ENCODE measurements at regions not wholly inside any gene's neighbourhood (a gene's known extent, or its start where the extent isn't known, plus 50 kb on each side); places are given as distances from the start of the nearest gene placed in this dataset.
"Not testable (repeated sequence)": the region's sequence is repeated elsewhere in the genome, so short reads cannot be mapped to it uniquely, and the experiment has no call there.

DNA sequence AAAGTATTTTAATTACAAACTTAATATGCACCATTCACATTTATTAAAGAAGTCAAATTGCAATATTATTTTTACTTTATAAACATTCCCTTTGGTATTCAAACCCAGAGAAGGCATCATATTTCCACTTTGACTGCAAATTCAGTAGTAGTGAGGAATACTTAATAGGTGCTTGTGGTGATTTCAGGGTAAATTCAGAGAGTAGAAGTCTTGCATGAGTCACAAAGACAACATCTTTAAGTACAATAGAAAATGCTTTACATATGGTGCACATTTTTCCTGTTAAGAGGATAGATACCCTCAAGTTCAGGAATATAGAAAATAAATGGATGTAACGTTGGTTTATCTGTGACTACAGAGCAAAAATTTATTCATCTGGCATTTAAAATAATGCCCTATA lies 390.2 kb downstream of the TENT5A start:
- DNase-seq (ENCODE audit: low spot score): no peak
- TF ChIP-seq, protein P1, sequence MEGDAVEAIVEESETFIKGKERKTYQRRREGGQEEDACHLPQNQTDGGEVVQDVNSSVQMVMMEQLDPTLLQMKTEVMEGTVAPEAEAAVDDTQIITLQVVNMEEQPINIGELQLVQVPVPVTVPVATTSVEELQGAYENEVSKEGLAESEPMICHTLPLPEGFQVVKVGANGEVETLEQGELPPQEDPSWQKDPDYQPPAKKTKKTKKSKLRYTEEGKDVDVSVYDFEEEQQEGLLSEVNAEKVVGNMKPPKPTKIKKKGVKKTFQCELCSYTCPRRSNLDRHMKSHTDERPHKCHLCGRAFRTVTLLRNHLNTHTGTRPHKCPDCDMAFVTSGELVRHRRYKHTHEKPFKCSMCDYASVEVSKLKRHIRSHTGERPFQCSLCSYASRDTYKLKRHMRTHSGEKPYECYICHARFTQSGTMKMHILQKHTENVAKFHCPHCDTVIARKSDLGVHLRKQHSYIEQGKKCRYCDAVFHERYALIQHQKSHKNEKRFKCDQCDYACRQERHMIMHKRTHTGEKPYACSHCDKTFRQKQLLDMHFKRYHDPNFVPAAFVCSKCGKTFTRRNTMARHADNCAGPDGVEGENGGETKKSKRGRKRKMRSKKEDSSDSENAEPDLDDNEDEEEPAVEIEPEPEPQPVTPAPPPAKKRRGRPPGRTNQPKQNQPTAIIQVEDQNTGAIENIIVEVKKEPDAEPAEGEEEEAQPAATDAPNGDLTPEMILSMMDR (IDR thresholded peaks at IDR 0.05; ENCODE audit: poor library complexity, severe bottlenecking): no peak
- Histone ChIP-seq H3K9me3 (ENCODE audit: severe bottlenecking) (no peaks in the 10 kb centered on the region), H3K27ac (ENCODE audit: poor library complexity, severe bottlenecking) (no peak overlapping the region), H3K27me3 (ENCODE audit: insufficient read depth, poor library complexity, severe bottlenecking) (no peaks in the 10 kb centered on the region), H3K4me3 (ENCODE audit: severe bottlenecking) (no peak overlapping the region), H3K36me3 (ENCODE audit: low read depth) (no peaks in the 10 kb centered on the region), H3K4me1 (ENCODE audit: insufficient read depth, poor library complexity, severe bottlenecking) (no peaks in the 10 kb centered on the region)
- no peak for ATAC-seq (ENCODE audit: low read depth)

DNA sequence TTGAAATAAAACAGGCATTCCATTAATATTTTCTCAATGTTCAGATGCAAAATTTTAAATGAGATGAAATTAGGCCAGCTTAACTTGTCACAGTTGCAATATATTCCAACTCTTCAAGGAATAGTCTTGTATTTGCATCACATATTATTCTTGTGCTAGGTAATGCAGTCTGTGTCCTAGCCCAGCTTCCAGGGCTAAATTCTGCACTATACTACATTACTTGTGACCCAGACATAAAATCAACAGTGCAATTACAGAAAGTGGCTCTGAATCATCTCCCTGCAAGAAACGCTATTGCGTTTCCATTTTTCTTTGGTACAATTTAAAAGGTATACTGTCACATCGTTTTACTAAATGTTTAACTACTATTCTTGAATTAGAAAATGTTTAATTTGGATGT lies 399.2 kb downstream of the TENT5A start:
- Histone ChIP-seq H3K9me3 (ENCODE audit: severe bottlenecking) (no peaks in the 10 kb centered on the region), H3K4me3 (ENCODE audit: severe bottlenecking) (no peak overlapping the region), H3K27me3 (ENCODE audit: insufficient read depth, poor library complexity, severe bottlenecking) (no peaks in the 10 kb centered on the region), H3K4me1 (ENCODE audit: insufficient read depth, poor library complexity, severe bottlenecking) (no peaks in the 10 kb centered on the region), H3K36me3 (ENCODE audit: low read depth) (no peaks in the 10 kb centered on the region), H3K27ac (ENCODE audit: poor library complexity, severe bottlenecking) (no peak overlapping the region)
- TF ChIP-seq, protein P1 (IDR thresholded peaks at IDR 0.05; ENCODE audit: poor library complexity, severe bottlenecking): no peak
- ATAC-seq (ENCODE audit: low read depth): no peak
- no peak for DNase-seq (ENCODE audit: low spot score)

DNA sequence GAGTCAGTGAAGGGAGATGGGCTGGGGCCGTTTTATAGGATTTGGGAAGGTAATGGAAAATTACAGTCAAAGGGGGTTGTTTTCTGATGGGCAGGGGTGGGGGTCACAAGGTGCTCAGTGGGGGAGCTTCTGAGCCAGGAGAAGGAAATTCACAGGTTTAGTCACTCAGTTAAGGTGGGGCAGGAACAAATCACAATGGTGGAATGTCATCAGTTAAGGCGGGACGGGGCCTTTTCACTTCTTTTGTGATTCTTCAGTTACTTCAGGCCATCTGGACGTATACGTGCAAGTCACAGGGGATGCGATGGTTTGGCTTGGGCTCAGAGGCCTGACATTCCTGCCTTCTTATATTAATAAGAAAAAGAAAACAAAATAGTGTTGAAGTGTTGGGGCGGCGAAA lies 408.5 kb downstream of the TENT5A start:
- not testable (repeated sequence) for H3K4me1 ChIP-seq (ENCODE audit: insufficient read depth, poor library complexity, severe bottlenecking); H3K9me3 ChIP-seq (ENCODE audit: severe bottlenecking); H3K36me3 ChIP-seq (ENCODE audit: low read depth); H3K27ac ChIP-seq (ENCODE audit: poor library complexity, severe bottlenecking); ATAC-seq (ENCODE audit: low read depth); H3K4me3 ChIP-seq (ENCODE audit: severe bottlenecking); DNase-seq (ENCODE audit: low spot score); H3K27me3 ChIP-seq (ENCODE audit: insufficient read depth, poor library complexity, severe bottlenecking)

DNA sequence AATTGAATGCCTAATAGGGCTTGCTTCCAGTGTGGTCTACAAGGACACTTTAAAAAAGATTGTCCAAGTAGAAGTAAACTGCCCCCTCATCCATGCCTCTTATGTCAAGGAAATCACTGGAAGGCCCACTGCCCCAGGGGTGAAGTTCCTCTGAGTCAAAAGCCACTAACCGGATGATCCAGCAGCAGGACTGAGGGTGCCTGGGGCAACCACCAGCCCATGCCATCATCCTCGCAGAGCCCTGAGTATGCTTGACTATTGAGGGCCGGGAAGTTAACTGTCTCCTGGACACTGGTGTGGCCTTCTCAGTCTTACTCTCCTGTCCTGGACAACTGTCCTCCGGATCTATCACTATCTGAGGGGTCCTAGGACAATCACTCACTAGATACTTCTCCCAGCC lies 411.5 kb downstream of the TENT5A start:
- TF ChIP-seq, protein P1 (IDR thresholded peaks at IDR 0.05; ENCODE audit: poor library complexity, severe bottlenecking): no peak
- no peaks in the 10 kb centered on the region for H3K9me3 ChIP-seq (ENCODE audit: severe bottlenecking)
- no peak for ATAC-seq (ENCODE audit: low read depth)

DNA sequence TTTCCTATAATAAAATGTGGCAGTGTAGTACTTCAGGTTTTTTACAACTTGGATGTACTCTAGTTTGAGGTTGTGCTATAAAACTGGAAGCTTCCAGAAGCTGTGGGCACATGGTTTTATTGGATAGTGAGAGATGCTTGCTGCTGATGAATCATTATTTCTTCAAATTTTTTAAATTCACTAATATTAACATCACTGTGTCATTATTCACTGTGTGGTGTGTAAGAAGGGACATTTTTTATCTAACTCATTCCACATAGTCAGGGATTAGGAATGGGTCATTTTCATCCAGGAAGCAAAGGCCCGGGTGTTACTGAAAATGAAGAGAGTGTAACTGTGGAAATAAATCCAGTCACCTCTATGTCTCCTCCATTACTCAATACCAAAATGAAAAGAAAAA lies 421.0 kb downstream of the TENT5A start:
- Histone ChIP-seq H3K27me3 (ENCODE audit: insufficient read depth, poor library complexity, severe bottlenecking) (no peaks in the 10 kb centered on the region), H3K9me3 (ENCODE audit: severe bottlenecking) (no peaks in the 10 kb centered on the region), H3K36me3 (ENCODE audit: low read depth) (no peaks in the 10 kb centered on the region), H3K4me1 (ENCODE audit: insufficient read depth, poor library complexity, severe bottlenecking) (no peaks in the 10 kb centered on the region), H3K27ac (ENCODE audit: poor library complexity, severe bottlenecking) (no peak overlapping the region), H3K4me3 (ENCODE audit: severe bottlenecking) (no peak overlapping the region)
- no peak for ATAC-seq (ENCODE audit: low read depth)
- no peak for DNase-seq (ENCODE audit: low spot score)
- TF ChIP-seq, protein P1 (IDR thresholded peaks at IDR 0.05; ENCODE audit: poor library complexity, severe bottlenecking): no peak

More for the DNA sequence above, 411.5 kb downstream of the TENT5A start:
- no peak for DNase-seq (ENCODE audit: low spot score)
- Histone ChIP-seq H3K27ac (ENCODE audit: poor library complexity, severe bottlenecking) (no peak overlapping the region), H3K27me3 (ENCODE audit: insufficient read depth, poor library complexity, severe bottlenecking) (no peaks in the 10 kb centered on the region), H3K4me3 (ENCODE audit: severe bottlenecking) (no peak overlapping the region), H3K36me3 (ENCODE audit: low read depth) (no peaks in the 10 kb centered on the region), H3K4me1 (ENCODE audit: insufficient read depth, poor library complexity, severe bottlenecking) (no peaks in the 10 kb centered on the region)
